B cell (primary cell): ENCODE measurements at regions not wholly inside any gene's neighbourhood (a gene's known extent, or its start where the extent isn't known, plus 50 kb on each side); places are given as distances from the start of the nearest gene placed in this dataset.

ENCODE experiments used
- CTCF ChIP-seq: fragments of 200-600 bp; IDR thresholded peaks from one replicate; pipeline ENCODE4 v1.8.0; 2022; ENCODE audit warnings: antibody characterized with exemption, mild to moderate bottlenecking
- EZH2 ChIP-seq: IDR thresholded peaks from 2 replicates; pipeline ENCODE4 v1.6.1; 2012; ENCODE audit warnings: borderline replicate concordance, low read depth, mild to moderate bottlenecking, moderate library complexity, low read length; ENCODE audit not compliant: insufficient read depth, poor library complexity, severe bottlenecking

- TF ChIP-seq CTCF (no peak), EZH2 (no peak)
Observed at GRCh38 chr13:111626371-111627305, 306.2 kb downstream of the TEX29 start.
